ENCODE measurements at regions not wholly inside any gene's neighbourhood (a gene's known extent, or its start where the extent isn't known, plus 50 kb on each side); places are given as distances from the start of the nearest gene placed in this dataset.
"Not testable (repeated sequence)": the region's sequence is repeated elsewhere in the genome, so short reads cannot be mapped to it uniquely, and the experiment has no call there.

GRCh38 chr5:120344181-120344580, 119.9 kb upstream of the PRR16 start:
- DNase-seq (ENCODE audit: low spot score), result no peak

- DNase-seq (ENCODE audit: low spot score), result no peak
Measured at GRCh38 chr5:120345947-120346346, 118.2 kb upstream of the PRR16 start.

GRCh38 chr5:120351071-120351470, 113.0 kb upstream of the PRR16 start:
- not testable (repeated sequence) for DNase-seq (ENCODE audit: low spot score)

- no peak for DNase-seq (ENCODE audit: low spot score)
Measured at GRCh38 chr5:120354126-120354525, 110.0 kb upstream of the PRR16 start.

- DNase-seq (ENCODE audit: low spot score), result no peak
Measured at GRCh38 chr5:120358949-120359348, 105.2 kb upstream of the PRR16 start.

GRCh38 chr5:120361941-120362340, 102.2 kb upstream of the PRR16 start:
- DNase-seq (ENCODE audit: low spot score), result no peak

GRCh38 chr5:120362426-120362825, 101.7 kb upstream of the PRR16 start:
- DNase-seq (ENCODE audit: low spot score), result no peak

GRCh38 chr5:120365656-120366446, 98.2 kb upstream of the PRR16 start:
- no peak for DNase-seq (ENCODE audit: low spot score)

GRCh38 chr5:120367896-120368634, 96.0 kb upstream of the PRR16 start:
- DNase-seq (ENCODE audit: low spot score), result no peak

GRCh38 chr5:120368923-120369715, 95.0 kb upstream of the PRR16 start:
- DNase-seq (ENCODE audit: low spot score), result no peak

GRCh38 chr5:120372899-120373298, 91.2 kb upstream of the PRR16 start:
- no peak for DNase-seq (ENCODE audit: low spot score)

GRCh38 chr5:120375248-120375647, 88.9 kb upstream of the PRR16 start:
- no peak for DNase-seq (ENCODE audit: low spot score)

- no peak for DNase-seq (ENCODE audit: low spot score)
Measured at GRCh38 chr5:120380644-120381043, 83.5 kb upstream of the PRR16 start.

GRCh38 chr5:120382833-120383232, 81.3 kb upstream of the PRR16 start:
- no peak for DNase-seq (ENCODE audit: low spot score)

GRCh38 chr5:120386981-120387380, 77.1 kb upstream of the PRR16 start:
- no peak for DNase-seq (ENCODE audit: low spot score)

- DNase-seq (ENCODE audit: low spot score), result no peak
Measured at GRCh38 chr5:120388016-120388781, 75.9 kb upstream of the PRR16 start.

- DNase-seq (ENCODE audit: low spot score), result no peak
Measured at GRCh38 chr5:120394259-120394658, 69.8 kb upstream of the PRR16 start.

- no peak for DNase-seq (ENCODE audit: low spot score)
Measured at GRCh38 chr5:120396186-120396585, 67.9 kb upstream of the PRR16 start.

GRCh38 chr5:120400356-120400755, 63.7 kb upstream of the PRR16 start:
- no peak for DNase-seq (ENCODE audit: low spot score)

- no peak for DNase-seq (ENCODE audit: low spot score)
Measured at GRCh38 chr5:120402606-120403005, 61.5 kb upstream of the PRR16 start.

GRCh38 chr5:120405286-120405864, 58.7 kb upstream of the PRR16 start:
- DNase-seq (ENCODE audit: low spot score), result no peak

- DNase-seq (ENCODE audit: low spot score), result no peak
Measured at GRCh38 chr5:120405923-120406322, 58.2 kb upstream of the PRR16 start.
